Kidney (tissue), 13 donors: ENCODE measurements at regions not wholly inside any gene's neighbourhood (a gene's known extent, or its start where the extent isn't known, plus 50 kb on each side); places are given as distances from the start of the nearest gene placed in this dataset.
"Not testable (repeated sequence)": the region's sequence is repeated elsewhere in the genome, so short reads cannot be mapped to it uniquely, and the experiment has no call there.

ENCODE experiments used
- DNase-seq, 5 donors: peaks; one replicate each; pipeline ENCODE4 v3.0.0-alpha.2; 2013 to 2020
- FAIRE-seq: peaks from 2 replicates; lab custom pipeline; 2012; peaks lifted over from hg19 to GRCh38; lab: Jason Lieb, UNC
- H3K27ac ChIP-seq, 2 donors: one replicate each; pipeline ENCODE4 v1.7.0; 2013; ENCODE audit warnings: low read depth in 2 of 2, low read length in 2 of 2, inconsistent platforms in 1 of 2
- H3K27me3 ChIP-seq: one replicate; pipeline ENCODE4 v1.7.1; 2013; ENCODE audit warnings: low read length, inconsistent platforms; ENCODE audit not compliant: control insufficient read depth, insufficient read depth
- H3K36me3 ChIP-seq, 3 donors: one replicate each; pipeline versions ENCODE4 v1.7.0 to v1.7.1; 2013; ENCODE audit warnings: low read length in 3 of 3, control low read depth in 1 of 3, inconsistent platforms in 1 of 3; ENCODE audit not compliant: insufficient read depth in 3 of 3, control insufficient read depth in 2 of 3
- H3K4me1 ChIP-seq, 3 donors: one replicate each; pipeline versions ENCODE4 v1.7.0 to v1.7.1; 2013; ENCODE audit warnings: low read length in 3 of 3, inconsistent platforms in 1 of 3, low read depth in 1 of 3; ENCODE audit not compliant: control insufficient read depth in 2 of 3, insufficient read depth in 2 of 3
- H3K4me3 ChIP-seq, 3 donors: one replicate each; pipeline versions ENCODE4 v1.7.0 to v1.8.1; 2013; ENCODE audit warnings: low read length in 3 of 3, control low read depth in 1 of 3, inconsistent platforms in 1 of 3
- H3K9ac ChIP-seq, 3 donors: one replicate each; pipeline versions ENCODE4 v1.7.0 to v1.7.1; 2013; ENCODE audit warnings: low read length in 3 of 3, control low read depth in 1 of 3, inconsistent platforms in 1 of 3
- H3K9me3 ChIP-seq, 3 donors: one replicate each; pipeline versions ENCODE4 v1.7.0 to v1.7.1; 2013; ENCODE audit warnings: low read length in 3 of 3, control low read depth in 1 of 3, inconsistent platforms in 1 of 3; ENCODE audit not compliant: control insufficient read depth in 2 of 3, insufficient read depth in 1 of 3
- intact Hi-C: fragments of 100-400 bp; cut with DNase I; formaldehyde crosslinking; loops from one replicate; pipeline ENCODE4 v1.11.1; 2022
- TF ChIP-seq, protein P1 (sequence below): IDR thresholded peaks from 3 replicates; pipeline ENCODE4 v1.5.1; 2012; ENCODE audit warnings: mild to moderate bottlenecking, moderate library complexity, borderline replicate concordance; ENCODE audit not compliant: insufficient read depth; ENCODE audit errors: extremely low read depth
- donor health status: control.
- donor health status: control.
- donor health status: control.
- donor health status: control.
- donor health status: control.
- donor health status: DM: yes; HTN: yes; CAD: no.
- donor health status: Normal renal cell carcinoma (clear cell type).

- FAIRE-seq (no peak), DNase-seq (no peak)
- Histone ChIP-seq H3K9ac (no peak overlapping the region), H3K27ac (no peak overlapping the region), H3K36me3 (no peaks in the 10 kb centered on the region), H3K4me1 (no peaks in the 10 kb centered on the region), H3K9me3 (no peaks in the 10 kb centered on the region), H3K27me3 (no peaks in the 10 kb centered on the region), H3K4me3 (no peak overlapping the region)
- intact Hi-C loops = no loop called here
- TF ChIP-seq, protein P1, sequence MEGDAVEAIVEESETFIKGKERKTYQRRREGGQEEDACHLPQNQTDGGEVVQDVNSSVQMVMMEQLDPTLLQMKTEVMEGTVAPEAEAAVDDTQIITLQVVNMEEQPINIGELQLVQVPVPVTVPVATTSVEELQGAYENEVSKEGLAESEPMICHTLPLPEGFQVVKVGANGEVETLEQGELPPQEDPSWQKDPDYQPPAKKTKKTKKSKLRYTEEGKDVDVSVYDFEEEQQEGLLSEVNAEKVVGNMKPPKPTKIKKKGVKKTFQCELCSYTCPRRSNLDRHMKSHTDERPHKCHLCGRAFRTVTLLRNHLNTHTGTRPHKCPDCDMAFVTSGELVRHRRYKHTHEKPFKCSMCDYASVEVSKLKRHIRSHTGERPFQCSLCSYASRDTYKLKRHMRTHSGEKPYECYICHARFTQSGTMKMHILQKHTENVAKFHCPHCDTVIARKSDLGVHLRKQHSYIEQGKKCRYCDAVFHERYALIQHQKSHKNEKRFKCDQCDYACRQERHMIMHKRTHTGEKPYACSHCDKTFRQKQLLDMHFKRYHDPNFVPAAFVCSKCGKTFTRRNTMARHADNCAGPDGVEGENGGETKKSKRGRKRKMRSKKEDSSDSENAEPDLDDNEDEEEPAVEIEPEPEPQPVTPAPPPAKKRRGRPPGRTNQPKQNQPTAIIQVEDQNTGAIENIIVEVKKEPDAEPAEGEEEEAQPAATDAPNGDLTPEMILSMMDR = no peak
These were observed 365.5 kb downstream of the ZNF674 start for GRCh38 chrX:46179748-46180147.

- H3K36me3 ChIP-seq = no peaks in the 10 kb centered on the region
- intact Hi-C loops = no loop called here
- no peak overlapping the region for H3K9ac ChIP-seq
- no peak overlapping the region for H3K4me3 ChIP-seq
- no peaks in the 10 kb centered on the region for H3K9me3 ChIP-seq
- no peak overlapping the region for H3K27ac ChIP-seq
- DNase-seq = no peak
- H3K27me3 ChIP-seq = no peaks in the 10 kb centered on the region
- TF ChIP-seq, protein P1 = no peak
- H3K4me1 ChIP-seq = no peaks in the 10 kb centered on the region
- no peak for FAIRE-seq
These were observed 366.5 kb downstream of the ZNF674 start for GRCh38 chrX:46178763-46179162.

- Histone ChIP-seq H3K4me3 (no peak overlapping the region), H3K9ac (no peak overlapping the region), H3K27me3 (no peaks in the 10 kb centered on the region), H3K4me1 (no peaks in the 10 kb centered on the region), H3K36me3 (no peaks in the 10 kb centered on the region), H3K27ac (no peak overlapping the region), H3K9me3 (no peaks in the 10 kb centered on the region)
- DNase-seq (no peak), FAIRE-seq (no peak)
- TF ChIP-seq, protein P1 = no peak
- intact Hi-C loops = no loop called here
These were observed 372.1 kb downstream of the ZNF674 start for GRCh38 chrX:46173159-46173558.

DNA sequence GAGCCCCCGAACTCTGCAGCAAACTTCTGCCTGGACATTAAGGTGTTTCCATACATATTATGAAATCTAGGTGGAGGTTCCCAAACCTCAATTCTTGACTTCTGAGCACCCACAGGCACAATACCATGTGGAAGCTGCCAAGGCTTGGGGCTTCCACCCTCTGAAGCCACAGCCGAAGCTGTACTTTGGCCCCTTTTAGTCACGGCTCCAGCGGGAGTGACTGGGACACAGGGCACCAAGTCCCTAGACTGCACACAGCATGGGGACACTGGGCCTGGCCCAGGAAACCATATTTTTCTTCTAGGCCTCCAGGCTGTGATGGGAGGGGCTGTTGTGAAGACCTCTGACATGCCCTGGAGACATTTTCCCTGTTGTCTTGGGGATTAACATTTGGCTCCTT, 373.8 kb downstream of the ZNF674 start:
- H3K4me3 ChIP-seq, DNase-seq, FAIRE-seq, H3K27me3 ChIP-seq, H3K9ac ChIP-seq, intact Hi-C loops, H3K27ac ChIP-seq, H3K9me3 ChIP-seq, H3K36me3 ChIP-seq, H3K4me1 ChIP-seq: not testable (repeated sequence)
